Mammary epithelial cell (primary cell): ENCODE measurements at regions not wholly inside any gene's neighbourhood (a gene's known extent, or its start where the extent isn't known, plus 50 kb on each side); places are given as distances from the start of the nearest gene placed in this dataset.

Source experiments
- CTCF ChIP-seq, 2 donors: IDR thresholded peaks in 1 of 2; conservative IDR thresholded peaks in 1 of 2; 2 replicates each; pipeline ENCODE4 v1.5.1; 2011 to 2012; ENCODE audit warnings: inconsistent platforms in 2 of 2, low read length in 2 of 2, mild to moderate bottlenecking in 2 of 2, control low read depth in 1 of 2, low read depth in 1 of 2; ENCODE audit not compliant: insufficient read depth in 1 of 2; ENCODE audit errors: extremely low read depth in 1 of 2
- EZH2 ChIP-seq: IDR thresholded peaks from 2 replicates; pipeline ENCODE4 v1.6.1; 2012; ENCODE audit warnings: low read length, inconsistent platforms, borderline replicate concordance

- TF ChIP-seq CTCF (conservative IDR thresholded peaks at IDR 0.05 in 1 of 2, IDR thresholded peaks at IDR 0.05 in 1 of 2; ENCODE audit: extremely low read depth in 1 of 2, insufficient read depth in 1 of 2, low read depth in 1 of 2, low read length in 2 of 2) (no peak), EZH2 (no peak)
These were observed 738.8 kb downstream of the AMY1C start for GRCh38 chr1:104488296-104489015.
